HG03457 (cell line): ENCODE measurements at regions not wholly inside any gene's neighbourhood (a gene's known extent, or its start where the extent isn't known, plus 50 kb on each side); places are given as distances from the start of the nearest gene placed in this dataset.
"Not testable (repeated sequence)": the region's sequence is repeated elsewhere in the genome, so short reads cannot be mapped to it uniquely, and the experiment has no call there.

Source experiments
- ATAC-seq: cut with Tn5 transposase; IDR thresholded peaks from one replicate; pipeline ENCODE4 v1.9.1; 2021; ENCODE audit warnings: moderate number of reproducible peaks; ENCODE audit not compliant: unreplicated experiment

- ATAC-seq: no peak
These were observed 128.8 kb downstream of the LMNTD1 start for GRCh38 chr12:25424211-25424731.

- no peak for ATAC-seq
These were observed 129.6 kb downstream of the LMNTD1 start for GRCh38 chr12:25423355-25424050.

GRCh38 chr12:25422241-25422640 lies 130.8 kb downstream of the LMNTD1 start:
- ATAC-seq: no peak

- ATAC-seq: no peak
These were observed 131.4 kb downstream of the LMNTD1 start for GRCh38 chr12:25421651-25422167.

- ATAC-seq: no peak
These were observed 133.0 kb downstream of the LMNTD1 start for GRCh38 chr12:25420116-25420515.

GRCh38 chr12:25419595-25419994 lies 133.5 kb downstream of the LMNTD1 start:
- no peak for ATAC-seq

- no peak for ATAC-seq
These were observed 136.0 kb downstream of the LMNTD1 start for GRCh38 chr12:25417071-25417470.

- ATAC-seq: no peak
These were observed 136.6 kb downstream of the LMNTD1 start for GRCh38 chr12:25416516-25416915.

GRCh38 chr12:25415004-25415403 lies 138.1 kb downstream of the LMNTD1 start:
- no peak for ATAC-seq

GRCh38 chr12:25412735-25413134 lies 140.3 kb downstream of the LMNTD1 start:
- ATAC-seq: no peak

- ATAC-seq: no peak
These were observed 148.1 kb downstream of the LMNTD1 start for GRCh38 chr12:25404955-25405354.

- ATAC-seq: no peak
These were observed 151.0 kb upstream of the KRAS start for GRCh38 chr12:25401547-25402345.

GRCh38 chr12:25397001-25397400 lies 146.3 kb upstream of the KRAS start:
- ATAC-seq: no peak

GRCh38 chr12:25395227-25395626 lies 144.5 kb upstream of the KRAS start:
- no peak for ATAC-seq

GRCh38 chr12:25394775-25395174 lies 144.0 kb upstream of the KRAS start:
- ATAC-seq: not testable (repeated sequence)

GRCh38 chr12:25394025-25394424 lies 143.3 kb upstream of the KRAS start:
- no peak for ATAC-seq

GRCh38 chr12:25391346-25391745 lies 140.6 kb upstream of the KRAS start:
- ATAC-seq: not testable (repeated sequence)

- no peak for ATAC-seq
These were observed 137.5 kb upstream of the KRAS start for GRCh38 chr12:25388183-25388582.

- no peak for ATAC-seq
These were observed 137.0 kb upstream of the KRAS start for GRCh38 chr12:25387732-25388050.

- peak; percentile 1 for ATAC-seq
These were observed 136.4 kb upstream of the KRAS start for GRCh38 chr12:25386831-25387731.

GRCh38 chr12:25384893-25385248 lies 134.1 kb upstream of the KRAS start:
- no peak for ATAC-seq
